AML-193 (cell line): ENCODE measurements at regions not wholly inside any gene's neighbourhood (a gene's known extent, or its start where the extent isn't known, plus 50 kb on each side); places are given as distances from the start of the nearest gene placed in this dataset.
"Not testable (repeated sequence)": the region's sequence is repeated elsewhere in the genome, so short reads cannot be mapped to it uniquely, and the experiment has no call there.

Experiments used
- DNase-seq, 2 experiments: peaks; one replicate each; lab custom pipeline; 2025; lab: John Stamatoyannopoulos, UW

DNA sequence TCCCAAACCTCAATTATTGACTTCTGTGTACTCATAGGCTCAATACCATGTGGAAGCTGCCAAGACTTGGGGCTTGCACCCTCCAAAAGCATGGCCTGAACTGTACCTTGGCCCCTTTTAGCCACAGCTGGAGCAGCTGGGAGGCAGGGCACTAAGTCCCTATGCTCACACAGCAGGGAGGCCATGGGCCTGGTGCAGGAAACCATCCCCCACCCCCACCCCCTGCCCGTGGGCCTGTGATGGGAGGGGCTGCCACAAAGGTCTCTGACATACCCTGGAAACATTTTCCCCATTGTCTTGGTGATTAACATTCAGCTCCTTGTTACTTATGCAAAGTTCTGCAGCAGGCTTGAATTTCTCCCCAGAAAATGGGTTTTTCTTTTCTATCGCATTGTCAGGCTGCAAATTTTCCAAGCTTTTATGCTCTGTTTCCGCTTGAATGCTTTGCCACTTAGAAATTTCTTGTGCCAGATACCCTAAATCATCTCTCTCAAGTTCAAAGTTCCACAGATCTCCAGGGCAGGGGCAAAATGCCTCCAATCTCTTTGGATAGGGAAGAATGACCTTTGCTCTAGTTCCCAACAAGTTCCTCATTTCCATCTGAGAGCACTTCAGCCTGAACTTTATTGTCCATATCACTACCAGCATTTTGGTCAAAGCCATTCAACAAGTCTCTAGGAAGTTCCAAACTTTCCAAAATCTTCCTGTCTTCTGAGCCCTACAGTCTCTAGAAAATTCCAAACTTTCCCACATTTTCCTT is 141.8 kb downstream of the AHR start:
- not testable (repeated sequence) for DNase-seq

DNA sequence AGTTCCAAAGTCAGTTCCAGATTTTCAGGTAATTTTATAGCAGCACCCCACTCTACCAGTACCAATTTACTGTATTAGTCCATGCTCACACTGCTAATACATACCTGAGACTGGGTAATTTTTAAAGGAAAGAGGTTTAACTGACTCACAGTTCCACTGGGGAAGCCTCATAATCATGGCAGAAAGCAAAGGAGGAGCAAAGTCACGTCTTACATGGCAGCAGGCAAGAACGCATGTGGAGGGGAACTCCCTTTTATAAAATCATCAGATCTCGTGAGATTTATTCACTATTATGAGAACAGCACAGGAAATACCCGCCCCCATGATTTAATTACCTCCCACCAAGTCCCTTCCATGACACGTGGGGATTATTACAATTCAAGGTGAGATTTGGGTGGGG is 142.4 kb downstream of the AHR start:
- no peak for DNase-seq

DNA sequence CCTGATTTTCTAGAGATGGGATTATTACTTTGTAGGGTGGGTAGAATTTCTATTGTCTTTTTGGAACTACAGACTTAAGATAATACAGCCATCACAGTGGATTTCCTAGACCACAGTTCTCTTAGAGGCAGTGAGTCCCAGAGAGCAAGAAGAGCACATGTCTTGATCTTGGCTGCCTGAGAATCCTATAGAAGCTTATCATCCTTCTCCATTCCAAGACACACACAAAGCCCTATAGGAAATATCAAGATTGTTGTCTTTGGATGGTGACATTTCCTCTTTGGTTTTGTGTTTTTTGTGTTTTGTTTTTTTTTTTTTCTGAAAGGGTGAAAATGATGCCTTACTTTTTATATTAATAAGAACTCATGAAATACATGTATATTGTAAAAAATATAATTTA is 143.1 kb downstream of the AHR start:
- DNase-seq: no peak

DNA sequence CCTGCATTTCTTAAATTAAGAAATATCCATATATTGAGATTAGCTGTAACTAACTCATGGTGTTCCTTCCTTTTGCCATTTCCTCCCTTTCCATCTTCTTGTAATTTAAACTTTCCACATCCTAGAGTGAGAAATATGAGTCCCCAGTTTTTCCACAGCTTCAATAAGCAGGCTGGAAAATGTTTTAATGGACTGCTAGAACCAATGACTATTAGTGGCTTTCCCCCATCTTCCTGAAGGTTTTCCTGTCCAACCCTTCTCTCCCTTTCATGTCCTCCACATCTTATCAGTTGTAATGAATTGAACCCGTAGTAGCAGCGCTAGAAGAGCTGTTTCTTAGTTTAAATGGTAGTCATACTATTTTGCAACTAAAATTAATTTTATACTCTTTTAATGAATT is 145.7 kb downstream of the AHR start:
- DNase-seq: no peak

DNA sequence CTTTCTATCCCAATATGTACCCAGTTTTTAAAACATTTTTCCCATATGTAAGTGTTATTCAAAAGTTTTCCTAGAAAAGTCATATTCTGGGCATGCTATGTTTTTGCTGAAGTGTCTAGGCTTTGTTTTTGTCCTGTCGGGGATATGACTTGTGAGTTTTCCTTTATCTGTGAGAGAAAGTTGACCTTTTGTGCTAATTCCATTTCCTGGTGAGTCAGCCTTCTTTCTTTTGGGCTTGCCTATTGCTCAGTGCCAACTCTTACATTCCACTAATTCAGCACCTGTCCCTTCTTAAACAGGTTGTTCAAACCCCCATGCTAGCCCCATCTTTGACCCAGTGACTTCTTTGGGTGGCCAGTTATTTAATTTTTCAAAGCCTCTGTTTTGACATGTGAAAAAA is 146.2 kb downstream of the AHR start:
- no peak for DNase-seq

DNA sequence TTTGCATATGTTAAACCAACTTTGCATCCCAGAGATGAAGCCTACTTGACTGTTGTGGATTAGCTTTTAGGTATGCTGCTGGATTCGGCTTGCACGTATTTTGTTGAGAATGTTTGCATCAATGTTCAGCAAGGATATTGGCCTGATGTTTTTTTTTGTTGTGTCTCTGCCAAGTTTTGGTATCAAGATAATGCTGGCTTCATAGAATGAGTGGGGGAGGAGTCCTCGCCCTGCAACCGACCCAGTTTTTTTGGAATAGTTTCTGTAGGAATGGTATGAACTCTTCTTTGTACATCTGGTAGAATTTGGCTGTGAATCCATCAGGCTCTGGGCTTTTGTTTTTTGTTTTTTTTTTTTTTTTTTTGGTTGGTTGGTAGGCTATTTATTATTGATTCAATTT is 147.9 kb downstream of the AHR start:
- no peak for DNase-seq

DNA sequence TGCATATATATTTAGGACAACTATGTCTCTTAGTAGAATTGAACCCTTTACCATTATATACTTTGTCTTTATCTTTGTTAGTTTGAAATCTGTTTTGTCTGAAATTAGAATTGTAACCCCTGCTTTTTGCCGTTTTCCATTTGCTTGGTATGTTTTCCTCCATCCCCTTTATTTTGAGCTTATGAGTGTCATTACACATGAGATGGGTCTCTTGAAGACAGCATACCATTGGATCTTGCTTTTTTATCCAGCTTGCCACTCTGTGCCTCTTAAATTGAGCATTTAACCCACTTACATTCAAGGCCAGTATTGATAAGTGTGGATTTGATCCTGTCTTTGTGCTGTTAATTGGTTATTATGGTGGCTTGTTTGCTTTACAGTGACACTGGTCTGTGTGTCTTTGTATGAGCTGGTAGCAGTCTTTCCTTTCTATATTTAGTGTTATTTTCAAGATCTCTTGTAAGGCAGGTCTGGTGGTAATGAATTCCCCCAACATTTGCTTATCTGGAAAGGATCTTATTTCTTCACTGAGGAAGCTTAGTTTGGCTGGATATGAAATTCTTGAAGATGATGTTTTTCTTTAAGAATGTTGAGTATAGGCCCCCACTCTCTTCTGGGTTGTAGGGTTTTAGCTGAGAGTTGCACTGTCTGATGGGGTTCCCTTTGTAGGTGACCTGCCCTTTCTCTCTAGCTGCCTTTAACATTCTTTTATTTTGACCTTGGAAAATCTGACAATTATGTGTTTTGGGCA is 149.5 kb downstream of the AHR start:
- DNase-seq: no peak

DNA sequence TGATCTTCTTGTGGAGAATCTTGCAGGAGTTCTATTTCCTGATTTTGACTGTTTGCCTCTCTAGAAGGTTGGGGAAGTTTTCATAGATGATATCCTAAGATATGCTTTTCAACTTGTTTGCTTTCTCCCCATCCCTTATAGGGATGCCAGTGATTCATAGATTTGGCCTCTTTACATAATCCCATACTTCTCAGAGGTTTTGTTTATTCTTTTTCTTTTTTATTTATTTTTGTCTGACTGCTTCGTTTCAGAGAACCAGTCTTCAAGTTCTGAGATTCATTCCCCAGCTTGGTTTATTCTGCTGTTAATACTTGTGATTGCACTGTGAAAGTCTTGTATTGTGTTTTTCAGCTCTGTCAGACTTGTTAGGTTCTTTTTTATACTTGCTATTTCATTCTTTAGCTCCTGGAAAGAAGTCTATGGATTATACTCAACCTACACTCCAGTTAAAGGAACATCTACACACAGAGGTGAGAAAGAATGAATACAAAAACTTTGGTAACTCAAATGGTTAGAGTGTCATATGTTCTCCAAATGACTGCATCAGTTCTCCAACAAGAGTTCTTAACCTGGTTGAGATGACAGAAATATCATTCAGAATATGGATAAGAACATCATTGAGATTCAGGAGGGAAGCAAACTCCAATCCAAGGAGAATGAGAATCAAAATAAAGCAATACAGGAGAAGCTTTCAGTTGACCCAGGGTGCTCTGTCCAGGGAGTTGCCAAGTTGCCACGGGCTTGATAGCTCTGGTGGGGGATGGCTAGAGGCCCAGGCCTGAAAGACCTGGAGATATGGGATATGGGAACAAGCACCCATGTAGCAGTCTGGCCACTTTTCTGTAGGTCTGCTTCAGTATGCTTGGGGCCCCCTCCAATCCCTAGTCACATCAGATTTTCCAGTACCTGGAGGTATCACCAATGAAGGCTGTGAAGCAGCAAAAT is 150.3 kb downstream of the AHR start:
- DNase-seq: no peak

DNA sequence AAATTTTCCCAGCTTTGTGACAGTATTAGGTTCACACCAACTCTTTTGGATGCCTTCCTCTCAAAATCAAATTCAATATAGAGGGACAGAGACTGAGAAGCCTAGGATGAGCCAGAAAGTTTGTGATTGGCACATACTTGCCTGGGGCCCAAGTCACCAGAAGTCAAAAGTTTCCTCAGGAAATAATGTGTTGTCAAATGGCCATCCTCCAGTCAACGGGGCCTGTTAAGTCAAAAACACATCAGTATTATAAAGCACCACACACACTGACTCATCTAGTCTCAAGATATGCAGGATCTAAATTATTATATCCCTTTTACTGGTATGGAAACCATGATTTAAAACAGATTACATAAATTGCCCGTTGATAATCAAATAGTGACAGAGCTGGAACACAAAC is 158.1 kb downstream of the AHR start:
- no peak for DNase-seq

DNA sequence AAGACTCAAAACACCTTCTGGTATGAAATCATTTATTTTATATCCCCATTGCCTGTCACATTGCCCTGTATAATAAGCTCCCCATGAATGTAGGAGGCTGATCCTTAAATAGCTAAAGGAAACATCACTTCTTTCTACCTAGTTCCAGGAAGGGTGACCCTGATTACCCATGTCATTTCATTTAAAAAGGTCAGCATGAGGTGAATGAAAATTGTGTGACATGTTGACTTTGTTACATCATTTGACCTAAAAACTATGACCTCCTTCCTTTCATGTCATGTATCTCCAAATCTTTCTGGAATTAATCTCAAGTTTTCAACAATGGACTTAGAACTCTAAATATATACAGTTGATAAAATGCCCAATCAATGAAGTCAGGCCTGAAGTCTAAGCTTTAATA is 161.5 kb downstream of the AHR start:
- DNase-seq: no peak

DNA sequence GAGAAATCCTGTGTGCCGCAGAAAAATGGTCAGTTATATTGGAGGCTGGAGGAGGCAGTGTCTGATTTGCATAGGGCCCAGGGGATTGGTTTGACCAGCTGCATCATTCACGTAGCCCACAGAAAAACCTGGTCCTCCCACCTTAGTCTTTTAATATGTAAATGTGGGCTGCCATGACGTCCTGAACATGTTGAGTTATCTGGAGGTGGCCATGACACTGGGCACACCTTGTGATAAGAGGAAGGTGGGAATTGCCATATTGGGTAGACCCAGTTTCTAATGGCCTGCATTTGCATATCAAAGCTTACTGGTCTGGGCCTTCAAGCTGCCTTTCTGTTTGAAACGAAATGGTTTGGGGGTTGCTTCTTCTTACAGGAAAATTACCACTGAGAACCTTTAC is 162.2 kb downstream of the AHR start:
- DNase-seq: no peak

DNA sequence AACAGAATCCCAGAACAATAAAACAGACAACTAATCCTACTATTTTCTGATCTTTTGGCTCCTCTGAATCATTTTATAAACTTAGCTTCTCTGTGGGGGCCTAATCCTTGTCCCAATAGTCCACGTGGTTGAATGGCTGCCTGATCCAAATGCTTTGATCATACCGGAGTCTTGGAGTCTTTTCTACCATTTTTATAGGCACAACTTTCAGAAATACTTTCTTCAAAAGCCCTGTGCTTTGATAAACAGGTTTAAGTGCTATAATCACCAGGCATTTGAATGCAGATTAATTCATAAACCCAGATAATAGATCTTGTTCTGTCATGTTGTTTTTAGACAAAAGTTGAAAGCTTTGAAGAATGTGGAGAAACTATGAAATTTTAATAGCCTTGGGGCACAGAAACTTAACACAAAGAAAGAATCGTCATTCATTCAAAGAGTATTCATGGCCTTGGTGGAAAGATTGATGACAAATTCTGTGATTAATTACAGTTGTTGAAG is 163.7 kb downstream of the AHR start:
- no peak for DNase-seq

DNA sequence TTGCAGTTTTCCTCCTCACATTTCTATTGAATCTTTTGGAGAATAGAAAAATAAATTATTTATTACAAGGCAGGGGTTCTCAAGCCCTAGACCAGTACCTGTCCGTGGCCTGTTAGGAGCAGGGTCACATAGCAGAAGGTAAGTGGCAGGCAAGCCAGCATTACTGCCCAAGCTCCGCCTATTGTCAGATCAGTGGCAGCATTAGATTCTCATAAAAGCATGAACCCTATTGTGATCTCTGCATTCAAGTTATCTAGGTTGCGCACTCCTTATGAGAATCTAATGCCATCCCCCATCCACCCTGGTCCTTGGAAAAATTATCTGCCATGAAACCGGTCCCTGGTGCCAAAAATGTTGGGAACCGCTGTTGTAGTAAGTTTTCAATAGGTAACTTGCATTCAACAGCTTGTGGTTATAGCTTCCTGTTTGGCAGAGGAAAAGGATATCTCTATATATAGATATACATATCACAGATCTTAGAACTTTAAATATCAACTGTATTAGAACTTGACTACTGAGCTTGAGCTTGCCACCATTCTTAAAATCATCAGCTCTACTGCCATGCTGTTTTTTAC is 165.1 kb downstream of the AHR start:
- no peak for DNase-seq

DNA sequence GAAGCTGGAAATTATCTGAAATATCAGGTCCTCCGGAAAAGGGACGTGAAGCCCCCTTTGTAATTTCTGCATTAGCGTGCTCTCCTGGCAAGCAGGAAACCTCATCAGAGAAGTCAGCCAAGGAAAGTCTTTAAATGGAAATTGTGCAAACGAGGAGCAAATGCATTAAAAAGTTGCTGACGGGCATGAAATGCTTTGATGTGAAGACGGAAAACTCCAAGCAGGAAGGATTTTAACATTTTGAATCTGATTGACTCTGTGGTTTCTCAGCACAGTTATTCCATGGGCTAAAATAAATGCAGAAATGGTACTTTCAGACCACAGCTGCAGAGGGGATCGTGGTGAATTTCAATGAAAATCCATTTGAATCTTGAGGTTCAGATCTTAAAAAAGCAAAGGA is 167.8 kb downstream of the AHR start:
- no peak for DNase-seq

DNA sequence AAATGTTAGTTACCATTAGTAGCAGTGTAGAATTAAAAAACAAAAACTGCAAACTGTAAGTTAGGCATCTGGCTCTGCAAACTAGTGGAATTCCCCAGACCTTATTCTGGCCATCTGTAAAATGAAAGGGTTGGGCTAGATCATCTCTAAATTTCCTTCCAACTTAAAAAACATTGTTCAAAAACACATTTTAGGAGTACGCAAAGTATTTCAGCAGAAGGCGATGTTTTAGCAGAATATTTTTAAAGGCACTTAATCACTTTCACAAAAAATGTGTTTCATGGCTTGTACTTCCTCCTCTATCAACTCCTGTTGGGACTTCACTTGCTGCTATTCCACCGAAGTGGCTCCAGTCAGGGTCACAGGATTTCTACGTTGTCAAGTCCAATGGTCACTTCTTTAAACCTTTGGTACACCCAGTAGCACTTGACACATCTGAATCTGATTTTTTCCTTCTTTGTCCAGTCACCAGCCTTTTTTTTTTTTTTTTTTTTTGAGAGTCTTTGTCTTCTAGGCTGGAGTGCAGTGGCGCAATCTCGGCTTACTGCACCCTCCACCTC is 169.0 kb downstream of the AHR start:
- DNase-seq: no peak

DNA sequence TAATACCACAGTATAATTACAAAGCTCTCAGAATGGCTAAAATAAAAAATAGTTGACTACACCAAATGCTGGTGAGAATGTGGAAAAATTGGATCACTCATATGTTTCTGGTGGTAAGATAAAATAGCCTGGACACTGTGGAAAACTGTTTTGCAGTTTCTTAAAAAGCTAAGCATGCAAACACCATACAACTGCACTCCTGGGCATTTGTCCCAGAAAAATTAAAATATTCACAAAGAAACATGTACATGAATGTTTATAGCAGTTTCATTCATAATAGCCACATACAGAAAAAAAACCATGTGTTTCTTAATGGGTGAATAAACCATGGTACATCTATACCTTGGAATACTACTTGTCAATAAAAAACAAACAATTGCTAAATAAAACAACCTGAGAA is 172.9 kb downstream of the AHR start:
- no peak for DNase-seq

DNA sequence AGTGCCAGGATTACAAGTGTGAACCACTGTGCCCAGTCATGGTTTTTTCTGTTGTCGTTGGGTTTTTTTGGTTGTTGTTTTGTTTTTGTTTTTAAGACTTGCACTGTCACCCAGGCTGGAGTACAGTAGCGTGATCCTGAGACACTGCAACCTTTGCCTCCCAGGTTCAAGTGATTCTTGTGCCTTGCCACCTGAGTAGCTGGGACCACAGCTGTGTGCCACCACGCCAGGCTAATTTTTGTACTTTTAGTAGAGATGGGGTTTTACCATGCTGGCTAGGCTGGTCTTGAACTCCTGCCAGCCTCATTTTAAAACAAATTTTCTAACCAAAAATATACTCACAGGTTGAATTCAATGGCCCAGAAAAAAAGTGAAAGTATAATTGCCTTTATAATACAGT is 174.1 kb downstream of the AHR start:
- DNase-seq: no peak

DNA sequence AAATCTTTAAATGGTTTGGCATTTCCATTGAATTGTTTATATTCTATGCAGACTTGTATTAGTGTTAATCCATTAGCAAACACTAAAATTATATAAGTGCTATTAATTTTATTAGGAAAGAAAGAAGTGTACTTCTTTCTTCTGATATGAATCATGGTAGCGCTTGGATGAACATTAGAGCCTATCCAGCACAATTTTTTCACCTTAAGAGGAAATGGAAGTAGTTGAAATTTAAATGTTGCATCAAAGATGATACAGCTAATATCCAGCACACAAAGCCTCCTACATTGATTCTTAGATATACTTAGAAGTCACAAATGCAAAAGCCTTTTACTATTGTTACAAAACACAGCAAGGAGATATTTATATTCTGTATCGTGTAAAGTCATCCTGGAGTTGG is 174.5 kb downstream of the AHR start:
- DNase-seq: no peak

DNA sequence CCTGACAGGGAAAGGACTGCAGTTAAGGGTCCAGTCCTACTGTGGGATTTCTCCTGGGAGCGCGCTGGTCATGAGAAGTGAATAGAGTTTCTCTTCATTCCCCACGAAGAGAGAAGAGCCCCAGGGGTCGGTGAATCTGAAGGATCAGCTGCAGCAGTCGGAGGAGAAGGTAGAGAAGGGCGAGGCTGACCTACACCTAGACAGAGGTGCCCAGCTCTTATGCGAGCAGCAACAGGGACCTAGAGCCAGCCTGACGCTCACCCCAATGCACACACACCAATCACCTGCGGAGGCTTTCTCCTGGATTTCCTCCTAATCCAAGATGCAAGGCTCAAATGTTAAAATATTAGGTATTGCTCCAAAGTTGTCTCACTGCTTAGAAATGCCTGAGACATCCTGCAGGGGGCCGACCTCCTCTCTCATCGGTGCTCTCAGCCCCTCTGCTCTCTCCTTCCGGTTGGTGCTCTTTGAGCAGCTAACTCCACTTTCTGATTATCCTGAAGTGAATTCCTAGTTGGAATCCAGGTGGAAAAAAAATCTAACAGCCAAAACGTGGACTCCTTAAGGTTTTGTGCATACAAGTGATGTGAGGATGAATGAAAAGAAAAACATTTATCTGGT is 176.4 kb downstream of the AHR start:
- no peak for DNase-seq

DNA sequence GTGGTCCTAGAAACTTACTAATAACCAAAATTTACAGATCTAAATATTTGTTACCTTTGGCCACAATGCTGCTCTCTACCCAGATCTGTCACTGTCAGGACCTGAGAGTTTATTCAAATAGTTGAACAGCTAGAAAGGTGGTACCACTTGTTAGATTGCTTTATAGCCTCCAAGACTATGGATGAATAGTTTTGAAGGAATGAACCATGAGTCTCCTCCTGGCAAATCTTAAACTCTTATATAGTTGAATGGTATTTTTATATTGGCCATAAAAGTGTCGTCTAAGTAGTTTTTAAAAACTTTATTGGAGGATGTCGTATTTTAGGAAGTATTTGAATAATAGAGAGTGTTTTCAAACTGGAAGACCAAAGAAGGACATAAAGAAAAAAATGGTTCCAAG is 178.7 kb downstream of the AHR start:
- DNase-seq: no peak

DNA sequence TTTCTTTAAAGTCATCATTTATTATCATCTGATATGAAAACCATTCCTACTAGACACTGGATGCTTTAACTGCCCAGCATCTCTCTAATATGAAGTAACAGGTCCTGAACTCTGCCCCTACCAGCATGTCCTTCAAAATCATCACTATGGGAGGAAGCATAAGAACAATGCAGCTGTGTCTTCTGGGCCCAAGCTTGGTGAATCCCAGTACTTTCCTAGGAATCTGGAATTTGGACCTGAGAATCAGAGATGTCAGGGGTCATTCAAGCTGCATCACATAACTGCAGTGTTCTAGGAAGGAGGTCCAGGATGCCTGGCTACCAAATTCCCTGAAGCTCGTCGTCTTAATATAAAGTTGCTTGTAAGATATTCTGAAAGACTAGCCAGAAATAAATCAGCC is 182.7 kb downstream of the AHR start:
- DNase-seq: no peak
